Adrenal gland (tissue), 9 donors: ENCODE measurements at regions not wholly inside any gene's neighbourhood (a gene's known extent, or its start where the extent isn't known, plus 50 kb on each side); places are given as distances from the start of the nearest gene placed in this dataset.

Experiments used
- DNase-seq, 7 donors: peaks; one replicate each; pipeline ENCODE4 v3.0.0-alpha.2; 2019 to 2020
- H3K27ac ChIP-seq, 5 donors: fragments of 200-600 bp; sonication (generic) in 4 of 5; 1 replicate in 3 of 5; 2 replicates in 2 of 5; pipeline versions ENCODE4 v1.5.1 to v1.8.0; 2016 to 2020; ENCODE audit warnings: mild to moderate bottlenecking in 1 of 5
- H3K27me3 ChIP-seq: fragments of 200-600 bp; 2 replicates; pipeline ENCODE4 v1.8.0; 2021
- H3K36me3 ChIP-seq, 2 donors: fragments of 200-600 bp; replicated peaks in 1 of 2; 1 replicate in 1 of 2; 2 replicates in 1 of 2; pipeline versions ENCODE4 v1.5.1 to v1.8.0; 2018 to 2022
- H3K4me1 ChIP-seq, 2 donors: fragments of 200-600 bp; replicated peaks in 1 of 2; 1 replicate in 1 of 2; 2 replicates in 1 of 2; pipeline versions ENCODE4 v1.5.1 to v1.8.0; 2018 to 2021
- H3K4me3 ChIP-seq, 4 donors: fragments of 200-600 bp; sonication (generic) in 3 of 4; one replicate each; pipeline ENCODE4 v1.5.1; 2016 to 2018
- H3K9me3 ChIP-seq, 3 donors: fragments of 200-600 bp; sonication (generic) in 1 of 3; replicated peaks in 1 of 3; 1 replicate in 2 of 3; 2 replicates in 1 of 3; pipeline versions ENCODE4 v1.5.1 to v1.8.0; 2016 to 2021
- CTCF ChIP-seq, 6 experiments: fragments of 450-650 bp in 4 of 6; fragments of 200-600 bp in 2 of 6; sonication (generic) in 1 of 6; IDR thresholded peaks; 1 replicate in 5 of 6; 2 replicates in 1 of 6; pipeline versions ENCODE4 v1.5.1 to v1.8.0; 2016 to 2021; ENCODE audit warnings: antibody characterized with exemption in 6 of 6, mild to moderate bottlenecking in 2 of 6, moderate library complexity in 1 of 6
- POLR2A ChIP-seq, 2 donors: fragments of 450-650 bp; IDR thresholded peaks; one replicate each; pipeline ENCODE4 v1.6.1; 2017; ENCODE audit warnings: antibody characterized with exemption in 2 of 2, mild to moderate bottlenecking in 2 of 2, moderate library complexity in 1 of 2
- whole genome bisulfite sequencing, 4 donors: extraction: QIAGEN DNeasy Blood & Tissue Kit in 2 of 4; methylation state at CpG; one replicate each; pipeline versions ENCODE4 v1.1.5 to v1.1.7; 2013 to 2017; 5-methylcytosine and 5-hydroxymethylcytosine counted together
- intact Hi-C, 2 donors: fragments of 100-400 bp; cut with DNase I; formaldehyde crosslinking; loops; one replicate each; pipeline versions ENCODE4 v1.14.1 to v1.15.0; 2022 to 2023
- donor health status: healthy with polysubstance abuse.
- donor health status: Bipolar disorder and iron deficiency.
- donor health status: DM: yes; HTN: yes; CAD: no.
- donor health status: DM: no; HTN: no; CAD: no.
- donor health status: DM: no; HTN: no; CAD: no.

DNA sequence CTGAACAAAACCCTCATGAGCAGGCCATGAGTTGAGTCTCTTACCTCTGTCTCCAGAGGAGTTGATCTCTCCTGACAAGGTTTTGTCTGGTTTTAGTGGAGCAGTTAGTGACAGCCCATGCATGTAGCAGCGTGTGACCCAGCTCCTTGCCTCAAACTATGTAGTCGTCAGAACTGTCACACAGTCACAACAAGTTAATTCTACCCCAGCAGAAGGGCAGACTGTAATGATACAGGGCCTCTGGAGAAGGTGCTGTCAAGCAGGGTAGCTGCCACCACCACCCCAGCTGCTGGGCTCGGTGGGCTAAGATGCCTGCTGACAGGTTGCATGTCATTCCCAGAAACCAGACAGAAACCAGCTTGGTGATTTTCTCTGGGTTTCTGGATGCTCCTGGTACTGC, 194.5 kb downstream of the PSAT1 start:
- intact Hi-C loops = no loop called here
- H3K4me1 ChIP-seq = no peaks in the 10 kb centered on the region
- TF ChIP-seq CTCF (IDR thresholded peaks at IDR 0.05) (no peak), POLR2A (IDR thresholded peaks at IDR 0.05) (no peak)
- WGBS, 4 donors = 70 to 84% (median 72%) methylated on average over 2 to 3 of the region's 3 CpGs
- no peaks in the 10 kb centered on the region for H3K27me3 ChIP-seq
- no peak for DNase-seq
- H3K36me3 ChIP-seq = no peaks in the 10 kb centered on the region
- no peaks in the 10 kb centered on the region for H3K9me3 ChIP-seq
- H3K27ac ChIP-seq = no peak overlapping the region
- H3K4me3 ChIP-seq = no peak overlapping the region

GRCh38 chr9:78493166-78493742, 196.3 kb downstream of the PSAT1 start:
- Histone ChIP-seq H3K27ac (no peak overlapping the region), H3K27me3 (no peaks in the 10 kb centered on the region), H3K9me3 (no peaks in the 10 kb centered on the region), H3K4me3 (no peak overlapping the region), H3K36me3 (no peaks in the 10 kb centered on the region), H3K4me1 (no peaks in the 10 kb centered on the region)
- DNase-seq = no peak
- WGBS, 4 donors = 50 to 64% (median 60%) methylated on average over 2 of the region's 2 CpGs
- intact Hi-C loops = no loop called here
- TF ChIP-seq POLR2A (IDR thresholded peaks at IDR 0.05) (no peak), CTCF (IDR thresholded peaks at IDR 0.05) (no peak)

- Histone ChIP-seq H3K36me3 (no peaks in the 10 kb centered on the region), H3K9me3 (no peaks in the 10 kb centered on the region), H3K4me1 (no peaks in the 10 kb centered on the region), H3K27ac (no peak overlapping the region), H3K27me3 (no peaks in the 10 kb centered on the region), H3K4me3 (no peak overlapping the region)
- DNase-seq = no peak
- TF ChIP-seq POLR2A (IDR thresholded peaks at IDR 0.05) = no peak
- TF ChIP-seq CTCF (IDR thresholded peaks at IDR 0.05) = no peak
- WGBS, 4 donors = 51 to 70% (median 56%) methylated on average over 5 of the region's 5 CpGs
- intact Hi-C loops = no loop called here
These were observed 205.6 kb downstream of the PSAT1 start for GRCh38 chr9:78502566-78502965.

DNA sequence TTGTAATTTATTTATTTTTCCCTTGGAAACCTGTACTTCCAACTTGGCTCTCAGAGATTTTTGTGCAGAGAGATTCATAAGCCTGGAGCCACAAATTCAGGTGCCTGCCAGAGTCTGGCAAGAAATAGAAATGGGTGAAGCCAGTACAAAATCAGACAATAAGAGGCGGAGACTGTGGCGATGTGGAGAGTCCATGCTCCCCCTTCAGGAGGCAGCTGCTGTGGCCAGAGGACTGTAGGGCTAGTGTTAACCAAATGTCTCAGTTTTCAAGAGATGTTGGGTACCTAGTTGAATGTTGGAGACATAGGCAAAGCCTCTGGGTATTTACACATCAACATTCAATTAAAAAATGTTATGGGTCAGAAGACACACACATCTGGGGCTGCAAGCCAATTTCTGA, 208.6 kb downstream of the PSAT1 start:
- DNase-seq = no peak
- H3K4me1 ChIP-seq = no peaks in the 10 kb centered on the region
- intact Hi-C loops = no loop called here
- no peaks in the 10 kb centered on the region for H3K27me3 ChIP-seq
- no peak overlapping the region for H3K4me3 ChIP-seq
- H3K36me3 ChIP-seq = no peaks in the 10 kb centered on the region
- TF ChIP-seq POLR2A (IDR thresholded peaks at IDR 0.05) = no peak
- TF ChIP-seq CTCF (IDR thresholded peaks at IDR 0.05) = no peak
- H3K27ac ChIP-seq = no peak overlapping the region
- no peaks in the 10 kb centered on the region for H3K9me3 ChIP-seq
- WGBS, 4 donors = 83 to 92% (median 86%) methylated on average over 2 of the region's 2 CpGs
